IPS DF 4.7 (cell line): ENCODE measurements at regions not wholly inside any gene's neighbourhood (a gene's known extent, or its start where the extent isn't known, plus 50 kb on each side); places are given as distances from the start of the nearest gene placed in this dataset.

Source experiments
- DNase-seq: peaks from one replicate; pipeline ENCODE4 v3.0.0-alpha.2; 2013; ENCODE audit warnings: low spot score; ENCODE audit errors: extremely low read depth

DNA sequence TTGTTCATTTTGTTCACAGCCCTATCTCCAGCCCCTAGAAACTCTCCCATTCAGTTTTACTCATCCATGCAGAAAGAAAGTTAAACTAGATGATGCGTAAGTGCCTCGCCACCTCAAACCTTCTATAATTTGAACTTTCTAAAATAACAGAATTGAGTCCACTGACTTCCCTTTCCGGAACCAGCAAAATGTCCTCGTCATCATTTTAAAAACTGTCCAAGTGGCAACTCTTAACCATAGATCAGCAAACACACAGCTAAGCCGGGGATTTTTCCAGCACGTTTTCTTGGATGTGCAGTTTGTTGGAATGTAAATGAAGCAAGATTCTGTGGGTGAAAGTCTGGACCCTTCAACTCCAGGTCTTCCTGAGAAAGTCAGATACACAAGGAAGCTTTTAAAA is 369.7 kb upstream of the ERCC4 start:
- no peak for DNase-seq

DNA sequence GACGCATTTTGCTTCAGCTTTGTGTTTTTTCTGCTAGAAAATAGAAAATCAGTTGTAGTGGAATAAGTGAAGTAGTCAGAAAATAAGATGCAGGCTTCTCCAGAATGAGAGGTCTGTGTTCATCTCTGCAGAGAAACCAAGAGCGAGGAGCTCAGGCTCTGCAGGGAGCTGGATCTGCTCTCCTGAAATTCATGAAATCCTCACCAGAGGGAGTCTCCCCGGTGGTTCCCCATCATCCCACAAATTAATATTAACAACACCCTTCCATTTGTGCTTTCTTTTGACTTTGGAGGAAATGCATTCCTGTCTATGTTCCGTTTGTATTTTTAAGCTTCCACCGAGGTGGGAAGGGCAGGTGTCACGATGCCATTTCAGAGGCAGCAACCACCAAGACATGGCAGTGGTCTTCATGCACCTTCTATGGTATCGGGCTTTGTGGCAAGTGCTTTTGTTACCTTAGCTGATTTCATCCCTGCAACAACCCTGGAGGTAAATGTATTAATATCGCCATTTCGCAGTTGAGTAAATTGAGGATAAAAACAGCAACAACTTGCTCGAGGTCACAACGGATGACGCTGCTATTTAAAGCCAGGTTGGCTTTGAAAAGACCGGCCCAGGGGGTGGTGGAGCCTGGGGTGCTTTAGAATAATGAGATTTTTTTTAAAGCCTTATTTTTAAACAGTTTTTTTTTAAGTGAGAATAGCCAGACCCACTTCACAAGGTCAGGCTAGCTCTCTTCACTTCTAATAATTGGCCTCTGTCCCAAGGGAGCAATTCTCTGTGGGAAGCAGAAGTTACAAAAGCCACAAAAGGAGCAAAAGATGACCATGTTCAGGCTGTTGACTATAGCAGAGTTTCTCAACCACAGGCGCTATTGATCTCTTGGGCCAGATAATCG is 367.6 kb upstream of the ERCC4 start:
- DNase-seq = no peak

DNA sequence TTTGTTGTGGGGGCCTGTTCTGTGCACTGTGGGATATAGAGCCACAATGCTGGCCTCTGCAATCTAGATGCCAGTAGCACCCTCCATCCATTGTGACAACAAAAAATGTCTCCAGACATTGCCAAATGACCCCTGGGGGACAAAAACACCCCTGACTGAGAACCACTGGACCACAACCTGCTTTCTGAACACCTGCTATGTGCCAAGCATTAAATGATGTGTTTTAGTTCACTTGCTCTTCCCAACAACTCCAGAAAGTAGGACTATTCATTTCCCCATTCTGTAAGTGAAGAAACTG is 367.0 kb upstream of the ERCC4 start:
- no peak for DNase-seq

DNA sequence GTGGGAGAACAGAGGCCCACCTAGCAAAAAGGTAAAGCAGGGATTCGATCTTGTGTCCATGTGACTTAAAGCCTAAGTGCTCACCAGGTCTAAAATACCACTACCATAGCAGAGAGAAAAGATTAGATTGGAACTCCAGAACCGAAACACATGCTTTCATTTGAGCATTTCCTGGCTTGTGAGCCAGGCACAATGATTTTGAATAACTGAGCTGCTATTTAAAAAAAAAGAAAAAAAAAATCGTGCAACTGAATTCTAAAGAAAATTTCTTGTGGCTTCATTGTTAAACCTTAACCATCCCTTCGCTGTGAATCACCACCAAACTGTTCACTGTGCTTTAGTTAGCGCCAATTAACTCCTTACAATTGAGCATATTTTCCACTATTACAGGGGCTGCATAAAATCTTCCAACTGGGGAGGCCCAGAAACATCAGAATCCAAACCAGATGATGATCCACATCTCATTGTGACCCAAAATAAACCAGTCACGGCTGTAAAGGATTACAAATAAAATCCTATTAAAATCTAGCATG is 366.4 kb upstream of the ERCC4 start:
- no peak for DNase-seq

DNA sequence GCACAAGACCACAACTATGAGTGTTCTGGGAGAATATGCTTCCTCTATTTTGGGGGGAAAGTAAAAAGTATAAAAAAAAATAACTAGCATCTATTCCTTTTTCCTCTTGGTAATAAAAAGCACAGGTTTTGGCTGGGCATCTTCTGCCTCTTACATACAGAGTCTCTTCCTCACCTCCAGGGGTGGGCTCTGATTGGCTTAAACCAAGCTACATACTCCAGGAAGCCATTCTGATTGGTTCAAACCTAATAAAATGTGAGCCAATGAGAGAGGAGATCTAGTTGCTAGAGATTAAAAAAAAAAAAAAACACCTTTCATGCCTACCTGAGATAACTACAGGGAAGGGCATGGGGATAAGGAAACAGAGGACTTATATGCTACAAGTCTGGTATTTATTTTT is 365.9 kb upstream of the ERCC4 start:
- DNase-seq = no peak

DNA sequence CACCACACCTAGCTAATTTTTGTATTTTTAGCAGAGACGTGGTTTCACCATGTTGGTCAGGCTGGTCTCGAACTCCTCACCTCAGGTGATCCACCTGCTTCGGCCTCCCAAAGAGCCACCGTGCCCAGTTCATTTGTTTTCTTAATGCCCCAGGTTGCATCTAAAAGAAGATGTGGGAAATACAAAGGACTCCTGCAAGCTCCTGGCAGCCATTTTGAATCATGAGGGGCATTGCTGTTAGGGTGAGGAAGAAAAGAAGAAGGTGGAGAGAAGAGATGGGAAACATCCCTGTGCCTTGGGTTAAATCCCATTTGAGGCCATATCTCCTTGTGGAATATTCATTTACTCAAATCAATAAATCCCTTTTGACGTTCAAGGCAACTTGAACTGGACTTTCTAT is 365.3 kb upstream of the ERCC4 start:
- no peak for DNase-seq

DNA sequence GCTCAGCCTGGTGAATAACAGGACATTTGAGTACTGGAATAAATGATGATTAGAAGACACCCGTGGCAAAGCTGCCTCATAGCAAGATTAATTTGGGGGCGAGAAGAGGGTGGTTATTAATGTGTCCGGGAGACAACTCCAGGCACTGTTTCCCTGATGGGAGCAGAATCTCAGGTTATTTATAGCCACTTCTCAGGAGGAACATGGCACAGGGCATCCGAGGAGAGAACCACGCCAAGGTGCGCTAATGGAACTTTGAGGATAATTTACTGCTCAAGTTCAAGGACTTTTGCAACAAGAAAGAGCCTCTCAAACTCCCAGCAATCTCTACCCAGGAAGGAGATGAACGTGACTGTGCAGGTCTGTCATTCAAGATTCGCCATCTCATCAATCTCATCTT is 362.5 kb upstream of the ERCC4 start:
- no peak for DNase-seq

DNA sequence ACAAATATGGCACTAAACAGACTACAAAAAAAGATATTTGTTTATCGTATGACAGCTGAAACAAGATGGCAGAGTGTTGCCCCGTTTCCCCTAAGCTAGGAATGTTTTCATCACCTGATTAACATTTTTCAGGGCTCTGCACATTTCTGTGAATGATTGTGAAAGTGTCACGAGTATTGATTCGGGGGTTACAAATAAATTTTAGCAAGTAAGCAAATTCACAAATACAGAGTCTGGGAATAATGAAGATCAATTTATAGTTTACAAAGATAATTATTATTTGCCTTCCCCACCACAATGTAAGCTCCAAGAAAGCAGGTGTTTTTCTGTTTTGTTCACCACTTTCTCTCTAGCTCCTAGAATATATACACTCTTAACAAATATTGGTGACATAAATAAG is 361.2 kb upstream of the ERCC4 start:
- DNase-seq = no peak

DNA sequence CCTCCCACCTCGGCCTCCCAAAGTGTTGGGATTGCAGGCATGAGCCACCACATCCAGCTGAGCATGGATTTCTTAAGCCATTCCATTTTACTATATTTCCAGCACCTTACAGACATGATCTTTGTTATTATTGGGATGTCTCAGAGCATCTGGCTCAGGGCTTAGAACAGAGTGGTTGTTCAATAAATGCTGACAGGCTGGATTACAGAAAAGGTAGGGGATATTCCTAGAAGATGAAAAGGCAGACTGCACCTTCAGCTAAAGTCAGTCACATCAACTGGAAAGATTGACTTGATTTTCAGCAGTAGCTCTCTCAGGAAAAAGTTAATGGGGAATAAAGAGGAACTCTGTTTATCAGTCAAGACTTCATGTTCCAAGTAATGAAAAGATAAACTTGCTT is 360.3 kb upstream of the ERCC4 start:
- DNase-seq = no peak

DNA sequence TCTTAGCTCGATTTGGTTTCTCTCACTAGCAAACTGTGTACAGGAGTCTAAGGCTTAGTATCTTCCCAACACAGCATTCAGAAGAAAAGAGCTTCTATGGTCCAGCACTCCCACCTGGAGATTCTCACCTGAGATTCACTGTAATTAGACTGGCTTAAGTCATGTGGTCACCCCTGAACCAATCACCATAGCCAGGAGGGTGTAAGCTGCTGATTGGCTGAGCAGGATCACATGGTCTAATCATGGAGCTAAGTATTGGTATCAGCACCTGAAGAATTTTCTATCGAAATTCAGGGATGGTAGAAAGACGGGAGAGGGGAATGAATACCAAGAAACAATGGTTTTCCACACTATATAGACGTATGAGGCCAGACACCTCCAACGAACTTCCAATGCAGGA is 359.8 kb upstream of the ERCC4 start:
- no peak for DNase-seq

DNA sequence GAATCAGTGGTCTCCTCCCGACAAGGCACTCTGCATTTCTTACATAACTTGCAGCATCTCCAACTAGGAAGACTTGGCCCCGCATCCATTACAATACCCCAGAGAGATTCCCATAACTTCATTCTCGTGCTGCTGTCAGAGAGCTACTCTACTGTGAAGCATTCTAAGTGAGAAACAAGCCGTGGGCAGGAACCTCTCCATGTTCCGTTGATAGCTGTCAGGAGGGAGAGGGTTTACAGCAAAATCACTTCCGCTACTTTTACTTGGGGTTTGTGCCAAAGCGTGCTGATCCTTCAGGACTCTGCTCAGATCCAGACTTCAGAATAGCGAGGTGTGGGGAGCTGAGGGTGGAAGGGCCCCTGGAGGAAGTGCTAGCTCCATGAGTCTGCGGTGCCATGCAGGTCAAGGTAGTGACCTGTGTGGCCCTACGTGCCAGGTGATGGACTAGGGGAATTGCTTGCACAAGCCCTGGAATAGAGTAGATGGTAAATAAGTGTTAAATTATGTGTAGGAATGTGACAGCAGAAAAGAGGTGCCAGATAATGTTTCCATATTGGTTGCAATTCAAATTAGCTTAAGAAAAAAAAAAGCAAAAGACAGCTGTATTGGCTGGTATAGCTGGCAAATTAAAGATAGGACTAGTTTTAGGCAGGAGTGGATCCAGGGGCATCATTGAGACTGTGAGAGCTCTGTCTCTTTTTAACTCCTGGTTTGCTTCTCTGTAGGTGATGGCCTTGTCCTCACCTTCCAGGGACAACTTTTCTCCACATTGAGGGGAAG is 358.5 kb upstream of the ERCC4 start:
- DNase-seq = no peak

DNA sequence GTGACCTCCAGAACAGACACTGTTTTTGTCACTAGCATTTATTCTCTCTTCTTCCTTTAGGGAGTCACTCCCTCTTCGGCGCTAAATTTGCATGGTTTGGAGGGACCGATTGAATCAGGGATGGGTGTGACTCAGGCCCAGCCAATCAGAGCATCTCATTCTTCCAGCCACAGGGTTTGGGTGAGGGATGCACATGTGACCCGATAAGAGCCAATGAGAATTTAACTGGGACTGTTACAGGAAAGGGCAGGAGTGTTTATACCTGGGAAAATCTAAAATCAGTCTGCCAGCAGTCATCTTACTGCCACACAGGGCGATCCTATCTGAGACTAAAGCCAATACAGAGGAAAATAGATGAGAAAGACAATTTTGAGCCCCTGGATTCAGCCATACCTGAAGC is 351.2 kb upstream of the ERCC4 start:
- DNase-seq = no peak

DNA sequence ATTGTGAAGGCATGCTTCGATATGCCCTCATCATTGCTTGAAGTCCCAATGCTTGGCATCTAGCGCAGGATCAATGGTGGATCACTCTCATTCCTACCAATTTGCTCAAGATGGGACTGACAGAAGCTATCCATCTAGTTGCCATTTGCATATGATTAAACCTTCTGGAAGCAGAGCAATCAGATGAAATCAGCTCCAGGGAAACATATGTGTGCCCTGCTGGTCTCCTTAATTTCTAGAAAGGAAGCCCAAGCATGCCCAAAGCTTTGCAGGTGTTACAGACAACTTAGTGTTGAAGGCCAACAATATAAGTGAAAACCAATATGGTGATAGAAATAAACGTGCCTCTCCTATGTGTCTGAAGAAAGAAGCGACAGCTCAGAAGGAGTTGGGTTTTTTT is 350.0 kb upstream of the ERCC4 start:
- no peak for DNase-seq

DNA sequence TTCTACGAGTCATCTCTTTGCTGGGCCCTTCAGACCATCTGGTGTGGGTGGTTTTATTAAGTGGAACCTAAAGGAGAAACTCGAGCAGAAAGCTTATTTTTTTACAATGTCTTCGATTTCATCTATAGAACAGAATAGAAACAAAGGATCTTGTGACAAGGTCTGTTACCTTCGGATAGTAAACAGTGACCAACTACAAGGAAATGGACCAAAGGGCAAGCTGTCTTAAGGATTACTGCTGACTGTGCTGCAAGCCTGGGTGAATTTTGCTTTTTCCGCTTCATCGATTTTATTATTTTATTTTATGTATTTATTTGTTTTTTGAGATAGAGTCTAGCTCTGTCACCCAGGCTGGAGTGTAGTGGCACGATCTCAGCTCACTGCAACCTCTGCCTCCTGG is 348.9 kb upstream of the ERCC4 start:
- no peak for DNase-seq

DNA sequence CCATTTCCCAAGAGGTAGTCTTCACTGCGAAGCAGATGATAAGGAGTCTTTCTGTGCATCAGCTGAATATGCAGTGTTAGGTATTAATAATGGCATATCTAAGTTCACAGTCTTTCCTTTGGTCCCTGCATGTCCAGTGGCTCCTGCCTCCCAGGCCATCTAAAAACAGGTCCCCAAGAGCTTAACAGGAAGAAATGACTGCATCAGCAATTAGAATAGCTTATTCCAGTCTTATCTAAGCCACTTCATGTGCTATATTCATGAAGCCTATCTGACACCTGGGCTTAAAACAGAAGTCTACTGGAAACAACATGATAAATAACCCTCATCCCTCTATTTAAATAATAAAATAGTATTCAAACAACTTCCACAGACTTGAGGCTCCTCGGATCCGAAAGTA is 346.1 kb upstream of the ERCC4 start:
- DNase-seq = no peak

DNA sequence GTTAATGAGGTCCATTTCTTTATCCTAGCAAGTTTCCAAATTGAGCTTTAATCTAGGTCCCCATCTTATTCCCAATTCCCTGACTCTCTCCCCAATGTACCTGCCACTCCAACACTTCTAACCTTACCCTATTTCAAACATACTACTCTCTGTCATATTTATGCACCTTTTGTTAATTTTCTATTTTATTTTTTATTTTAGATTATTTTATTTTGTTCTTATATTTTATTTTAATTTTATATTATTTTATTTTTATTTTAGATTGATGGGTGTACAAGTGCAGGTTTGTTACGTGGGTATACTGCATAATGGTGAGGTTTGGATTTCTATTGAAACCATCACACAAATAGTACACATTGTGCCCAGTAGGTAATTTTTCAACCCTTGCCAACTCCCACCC is 333.9 kb upstream of the ERCC4 start:
- no peak for DNase-seq

DNA sequence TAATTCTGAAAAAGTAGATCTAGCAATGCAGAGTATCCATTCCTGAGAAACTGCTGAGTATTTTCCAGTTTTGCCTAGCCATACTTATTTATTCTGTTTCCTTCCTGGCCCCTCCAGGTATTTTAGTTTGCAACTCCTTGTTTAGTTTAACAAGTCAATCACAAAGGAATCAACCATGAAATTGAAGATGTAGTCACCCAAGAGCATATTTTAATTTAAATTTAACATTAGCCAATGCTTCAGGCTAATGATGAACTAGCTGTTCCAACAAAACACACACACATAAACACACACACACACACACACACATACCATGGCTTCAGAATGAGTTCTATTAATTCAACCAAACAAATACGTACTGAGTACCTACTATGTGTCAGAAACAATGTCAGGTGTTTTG is 332.8 kb upstream of the ERCC4 start:
- DNase-seq = no peak

DNA sequence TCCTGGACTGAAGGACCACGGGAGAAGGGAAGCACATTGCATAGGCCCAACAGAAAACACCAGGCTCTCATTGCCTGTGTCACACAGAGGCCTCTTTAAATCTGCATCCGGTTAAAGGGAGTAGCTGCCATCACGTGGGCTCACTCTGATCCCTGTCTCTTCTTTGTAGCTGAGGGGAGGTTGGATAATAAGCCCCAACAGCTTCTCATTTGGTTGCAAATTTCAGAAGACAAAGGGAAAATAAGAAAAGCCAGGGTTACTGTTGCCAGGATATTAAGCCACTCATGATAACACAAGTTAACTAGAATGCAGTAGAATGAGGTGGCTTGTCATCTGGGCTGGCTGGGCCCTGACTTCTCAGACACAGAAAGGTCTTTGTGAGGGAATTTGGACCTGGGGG is 325.1 kb upstream of the ERCC4 start:
- peak; percentile 69 for DNase-seq

DNA sequence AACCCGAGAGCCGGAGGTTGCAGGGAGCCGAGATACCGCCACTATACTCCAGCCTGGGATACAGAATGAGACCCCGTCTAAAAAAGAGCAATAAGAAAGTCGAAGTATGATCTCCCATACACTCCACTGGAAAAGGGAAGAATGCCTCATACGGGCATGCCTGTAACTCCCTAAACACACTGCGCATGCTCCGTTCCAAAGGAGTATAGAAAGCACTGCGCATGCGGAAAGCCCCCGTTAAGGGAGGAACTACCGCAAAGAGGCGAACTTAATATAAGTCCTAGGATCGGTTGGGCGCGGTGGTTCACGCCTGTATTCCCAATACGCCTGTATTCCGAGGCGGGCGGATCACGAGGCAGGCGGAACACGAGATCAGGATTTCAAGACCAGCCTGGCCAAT is 313.1 kb upstream of the ERCC4 start:
- no peak for DNase-seq

DNA sequence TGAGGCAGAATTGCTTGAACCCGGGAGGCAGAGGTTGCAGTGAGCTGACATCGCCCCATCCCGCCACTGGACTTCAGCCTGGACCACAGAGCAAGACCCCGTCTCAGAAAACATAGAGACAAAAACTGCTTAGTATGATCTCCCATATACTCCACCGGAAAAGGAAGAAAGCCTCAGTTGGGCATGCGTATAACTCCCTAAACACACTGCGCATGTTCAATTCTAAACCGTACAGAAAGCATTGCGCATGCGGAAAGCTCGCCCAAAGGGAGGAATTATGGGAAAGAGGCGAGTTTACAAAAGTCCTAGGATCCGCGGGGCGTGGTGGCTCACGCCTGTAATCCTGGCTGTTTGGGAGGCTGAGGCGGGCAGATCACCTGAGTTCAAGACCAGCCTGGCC is 312.7 kb upstream of the ERCC4 start:
- DNase-seq = no peak

DNA sequence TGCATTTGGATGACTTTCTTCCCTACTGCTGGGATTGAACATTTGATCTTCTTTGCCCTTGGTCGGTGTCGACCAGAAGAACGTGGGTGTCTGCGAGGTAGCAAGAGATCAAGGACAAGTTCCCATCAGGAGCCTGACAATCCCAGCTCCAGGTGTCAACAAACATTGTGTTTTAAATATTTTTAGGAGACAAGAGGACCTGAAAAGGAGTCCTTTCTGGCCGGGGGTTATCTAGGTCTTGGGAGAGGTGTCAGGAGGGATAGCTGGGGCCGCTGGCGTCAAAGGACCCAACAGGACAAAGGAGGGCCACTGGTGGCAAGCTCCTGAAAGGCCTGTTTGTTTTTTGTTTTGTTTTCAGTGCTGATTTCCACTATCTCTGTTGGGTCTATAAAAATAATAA is 308.4 kb upstream of the ERCC4 start:
- DNase-seq = no peak

DNA sequence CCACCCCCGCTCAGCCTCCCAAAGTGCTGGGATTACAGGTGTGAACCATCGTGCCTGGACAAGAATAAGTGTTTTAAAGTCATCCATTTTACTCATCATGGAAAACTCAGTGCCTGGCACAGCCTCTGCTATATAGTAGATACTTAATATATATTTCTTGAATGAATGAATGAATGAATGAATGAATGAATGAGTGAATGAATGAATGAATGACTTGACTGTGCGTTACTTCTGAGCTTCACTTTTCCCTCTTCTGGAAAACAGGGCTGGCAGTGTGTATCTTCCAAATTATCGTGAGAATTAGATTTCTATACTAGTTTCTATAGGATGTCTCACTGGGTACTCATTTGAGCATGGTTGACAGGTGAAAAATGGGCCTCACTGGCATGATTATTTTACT is 307.3 kb upstream of the ERCC4 start:
- no peak for DNase-seq

DNA sequence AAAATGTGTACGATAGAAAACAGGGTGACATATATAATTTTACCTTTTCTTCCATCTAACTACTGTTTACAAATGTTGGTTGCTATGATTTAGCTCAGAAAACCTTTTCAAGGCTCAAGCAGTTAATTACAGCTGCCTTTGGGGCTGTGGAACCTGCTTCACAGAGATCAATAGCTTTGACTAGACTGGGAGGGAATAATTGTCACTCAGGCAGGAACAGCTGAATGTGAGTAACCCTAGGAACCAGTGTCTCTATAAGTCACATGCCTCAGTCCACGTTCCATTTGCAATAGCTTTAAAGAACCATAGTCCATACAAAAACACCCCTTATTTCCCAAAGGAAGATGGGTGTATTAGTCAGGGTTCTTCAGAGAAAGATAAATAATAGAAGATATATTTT is 306.8 kb upstream of the ERCC4 start:
- DNase-seq = no peak
